SK-N-SH treated with all-trans-retinoic acid at 6 μM for 48 hours (cell line): ENCODE measurements at regions not wholly inside any gene's neighbourhood (a gene's known extent, or its start where the extent isn't known, plus 50 kb on each side); places are given as distances from the start of the nearest gene placed in this dataset.

Experiments used
- ATAC-seq: fragments of 200-7000 bp; cut with Tn5 transposase; 3 replicates; pipeline ENCODE4 v1.9.1; 2020; ENCODE audit warnings: mild to moderate bottlenecking, moderate library complexity
- BACH2 ChIP-seq: fragments of 250-450 bp; sonication (Bioruptor Pico); IDR thresholded peaks from 2 replicates; pipeline ENCODE4 v1.9.0; 2021; ENCODE audit warnings: mild to moderate bottlenecking, borderline replicate concordance
- CREB5 ChIP-seq: fragments of 250-450 bp; sonication (Bioruptor Pico); IDR thresholded peaks from 2 replicates; pipeline ENCODE4 v1.5.1; 2020; ENCODE audit warnings: low read depth, mild to moderate bottlenecking, moderate library complexity
- CSDC2 ChIP-seq: fragments of 250-450 bp; sonication (Bioruptor Pico); IDR thresholded peaks from 2 replicates; pipeline ENCODE4 v1.5.0; 2020; ENCODE audit warnings: mild to moderate bottlenecking, moderate library complexity
- ESRRG ChIP-seq: fragments of 250-450 bp; sonication (Bioruptor Pico); IDR thresholded peaks from 2 replicates; pipeline ENCODE4 v1.6.1; 2021; ENCODE audit warnings: mild to moderate bottlenecking
- GLIS3 ChIP-seq: fragments of 250-450 bp; sonication (Bioruptor Pico); IDR thresholded peaks from 2 replicates; pipeline ENCODE4 v1.5.0; 2020; ENCODE audit warnings: mild to moderate bottlenecking, moderate library complexity
- ISL1 ChIP-seq: fragments of 250-450 bp; sonication (Bioruptor Pico); IDR thresholded peaks from 2 replicates; pipeline ENCODE4 v2.1.2; 2022; ENCODE audit warnings: mild to moderate bottlenecking, moderate library complexity
- OSR1 ChIP-seq: fragments of 250-450 bp; sonication (Bioruptor Pico); IDR thresholded peaks from 2 replicates; pipeline ENCODE4 v1.8.0; 2022; ENCODE audit warnings: moderate library complexity, mild to moderate bottlenecking, inconsistent platforms
- PATZ1 ChIP-seq: fragments of 250-450 bp; sonication (Bioruptor Pico); IDR thresholded peaks from 2 replicates; pipeline ENCODE4 v1.8.0; 2020; ENCODE audit warnings: mild to moderate bottlenecking, moderate library complexity, borderline replicate concordance
- POU6F1 ChIP-seq: fragments of 250-450 bp; sonication (Bioruptor Pico); IDR thresholded peaks from 2 replicates; pipeline ENCODE4 v1.8.0; 2021; ENCODE audit warnings: low read depth, mild to moderate bottlenecking, moderate library complexity, borderline replicate concordance
- PPARA ChIP-seq: fragments of 250-450 bp; sonication (Bioruptor Pico); IDR thresholded peaks from 2 replicates; pipeline ENCODE4 v1.5.0; 2020; ENCODE audit warnings: mild to moderate bottlenecking, borderline replicate concordance
- RARB ChIP-seq: fragments of 250-450 bp; sonication (Bioruptor Pico); IDR thresholded peaks from 2 replicates; pipeline ENCODE4 v1.8.0; 2021; ENCODE audit warnings: mild to moderate bottlenecking, moderate library complexity
- SNAI2 ChIP-seq: fragments of 250-450 bp; sonication (Bioruptor Pico); IDR thresholded peaks from 2 replicates; pipeline ENCODE4 v1.5.0; 2020; ENCODE audit warnings: mild to moderate bottlenecking, moderate library complexity
- TCF4 ChIP-seq: fragments of 250-450 bp; sonication (Bioruptor Pico); IDR thresholded peaks from 2 replicates; pipeline ENCODE4 v1.8.0; 2021; ENCODE audit warnings: mild to moderate bottlenecking, moderate library complexity, borderline replicate concordance
- TSHZ2 ChIP-seq: fragments of 250-450 bp; sonication (Bioruptor Pico); IDR thresholded peaks from 2 replicates; pipeline ENCODE4 v1.5.0; 2020; ENCODE audit warnings: mild to moderate bottlenecking, moderate library complexity
- ZC3H10 ChIP-seq: fragments of 250-450 bp; sonication (Bioruptor Pico); IDR thresholded peaks from 2 replicates; pipeline ENCODE4 v1.5.1; 2021; ENCODE audit warnings: mild to moderate bottlenecking, moderate library complexity
- ZFP3 ChIP-seq: fragments of 250-450 bp; sonication (Bioruptor Pico); IDR thresholded peaks from 2 replicates; pipeline ENCODE4 v1.5.0; 2020; ENCODE audit warnings: mild to moderate bottlenecking, moderate library complexity
- ZFP30 ChIP-seq: fragments of 450-650 bp; formaldehyde crosslinking; IDR thresholded peaks from 2 replicates; pipeline ENCODE4 v1.5.0; 2022; ENCODE audit warnings: mild to moderate bottlenecking, moderate library complexity
- ZNF565 ChIP-seq: fragments of 450-650 bp; formaldehyde crosslinking; conservative IDR thresholded peaks from 2 replicates; pipeline ENCODE4 v1.5.0; 2020; ENCODE audit warnings: low read depth, mild to moderate bottlenecking, moderate library complexity
- ZNF70 ChIP-seq: fragments of 450-650 bp; formaldehyde crosslinking; IDR thresholded peaks from 2 replicates; pipeline ENCODE4 v1.5.0; 2020; ENCODE audit warnings: mild to moderate bottlenecking, moderate library complexity
- ZNF8 ChIP-seq: fragments of 450-650 bp; formaldehyde crosslinking; IDR thresholded peaks from 2 replicates; pipeline ENCODE4 v1.5.0; 2020; ENCODE audit warnings: mild to moderate bottlenecking, moderate library complexity

GRCh38 chr10:47092831-47093230 is 181.6 kb downstream of the PTPN20 start:
- ATAC-seq: no peak
- TF ChIP-seq OSR1 (CRISPR knock-in tag) (no peak), ZNF8 (CRISPR knock-in tag) (no peak)

GRCh38 chr10:47094126-47094525 is 182.9 kb downstream of the PTPN20 start:
- TF ChIP-seq SNAI2 (CRISPR knock-in tag) (no peak), CSDC2 (CRISPR knock-in tag) (no peak), POU6F1 (no peak), ZFP30 (CRISPR knock-in tag) (no peak), ESRRG (no peak), ZNF8 (CRISPR knock-in tag) (no peak)
- no peak for ATAC-seq

GRCh38 chr10:47094636-47095035 is 183.4 kb downstream of the PTPN20 start:
- no peak for ATAC-seq
- TF ChIP-seq ZFP30 (CRISPR knock-in tag) (no peak), TSHZ2 (CRISPR knock-in tag) (no peak), BACH2 (CRISPR knock-in tag) (no peak), POU6F1 (no peak), TCF4 (no peak), CREB5 (CRISPR knock-in tag) (no peak), SNAI2 (CRISPR knock-in tag) (no peak), ZFP3 (CRISPR knock-in tag) (no peak), ZNF70 (no peak), ZNF565 (CRISPR knock-in tag) (no peak)

GRCh38 chr10:47095211-47095610 is 184.0 kb downstream of the PTPN20 start:
- ATAC-seq: no peak
- no peak for TF ChIP-seq ESRRG
- no peak for TF ChIP-seq ZNF8 (CRISPR knock-in tag)
- no peak for TF ChIP-seq PPARA
- TF ChIP-seq ZC3H10 (CRISPR knock-in tag): no peak
- no peak for TF ChIP-seq PATZ1
- no peak for TF ChIP-seq OSR1 (CRISPR knock-in tag)
- no peak for TF ChIP-seq BACH2 (CRISPR knock-in tag)
- TF ChIP-seq ZNF70: no peak
- no peak for TF ChIP-seq ISL1 (CRISPR knock-in tag)
- TF ChIP-seq TSHZ2 (CRISPR knock-in tag): no peak
- no peak for TF ChIP-seq TCF4
- TF ChIP-seq RARB (CRISPR knock-in tag): no peak
- no peak for TF ChIP-seq GLIS3 (CRISPR knock-in tag)
